ENCODE measurements at regions not wholly inside any gene's neighbourhood (a gene's known extent, or its start where the extent isn't known, plus 50 kb on each side); places are given as distances from the start of the nearest gene placed in this dataset.

GRCh38 chr6:84601366-84601765, 163.0 kb downstream of the TBX18 start (continued):
- TF ChIP-seq ZFP37 (tag by site-specific recombination; IDR thresholded peaks at IDR 0.05): no peak
- no peak for TF ChIP-seq ZBTB20 (tag by site-specific recombination; IDR thresholded peaks at IDR 0.05)
- TF ChIP-seq ZNF280D (tag by site-specific recombination; IDR thresholded peaks at IDR 0.05): no peak
- no peak for TF ChIP-seq ZNF341 (tag by site-specific recombination; IDR thresholded peaks at IDR 0.05; ENCODE audit: low read depth)
- no peak for TF ChIP-seq ZNF510 (tag by site-specific recombination; IDR thresholded peaks at IDR 0.05; ENCODE audit: insufficient replicate concordance)
- no peak for TF ChIP-seq ZNF629 (tag by site-specific recombination; IDR thresholded peaks at IDR 0.05)

- no peak overlapping the region for H3K27ac ChIP-seq (ENCODE audit: extremely low read depth, low read depth, low read length)
- no peaks in the 10 kb centered on the region for H3K9me3 ChIP-seq (ENCODE audit: control insufficient read depth, insufficient read depth, low read depth, low read length)
- H3K4me1 ChIP-seq (ENCODE audit: control insufficient read depth, insufficient read depth, low read length): no peaks in the 10 kb centered on the region
- no peak overlapping the region for H3K4me3 ChIP-seq (ENCODE audit: low read depth, low read length)
- CTCF ChIA-PET: interaction anchor here (0.7 kb wide), 2 partner anchors 21 to 218 kb away, joined by 3 read pairs; no protein-coding TSS in a partner anchor
- no peaks in the 10 kb centered on the region for H3K36me3 ChIP-seq (ENCODE audit: control insufficient read depth in 2 of 2, insufficient read depth in 1 of 2, low read length in 2 of 2)
- POLR2A ChIA-PET: no interaction called here
- TF ChIP-seq ZNF707 (tag by site-specific recombination; IDR thresholded peaks at IDR 0.05) (no peak), ZNF221 (tag by site-specific recombination; IDR thresholded peaks at IDR 0.05; ENCODE audit: borderline replicate concordance) (no peak), PBX3 (CRISPR knock-in tag; IDR thresholded peaks at IDR 0.05) (no peak), ZNF677 (tag by site-specific recombination; IDR thresholded peaks at IDR 0.05) (no peak), ZNF366 (tag by site-specific recombination; conservative IDR thresholded peaks at IDR 0.05) (no peak), ZNF785 (tag by site-specific recombination; IDR thresholded peaks at IDR 0.05) (no peak), ZNF510 (tag by site-specific recombination; IDR thresholded peaks at IDR 0.05; ENCODE audit: insufficient replicate concordance) (no peak), ELK4 (IDR thresholded peaks at IDR 0.05; ENCODE audit: borderline replicate concordance, low read depth, low read length) (no peak), OVOL3 (tag by site-specific recombination; IDR thresholded peaks at IDR 0.05) (no peak), ZNF544 (tag by site-specific recombination; IDR thresholded peaks at IDR 0.05) (no peak), ZNF354C (tag by site-specific recombination; IDR thresholded peaks at IDR 0.05; ENCODE audit: borderline replicate concordance, low read depth) (no peak)
Measured at GRCh38 chr6:84599991-84600390, 164.4 kb downstream of the TBX18 start.

- Histone ChIP-seq H3K4me1 (ENCODE audit: control insufficient read depth, insufficient read depth, low read length) (no peaks in the 10 kb centered on the region), H3K27ac (ENCODE audit: extremely low read depth, low read depth, low read length) (no peak overlapping the region), H3K9me3 (ENCODE audit: control insufficient read depth, insufficient read depth, low read depth, low read length) (no peaks in the 10 kb centered on the region), H3K36me3 (ENCODE audit: control insufficient read depth in 2 of 2, insufficient read depth in 1 of 2, low read length in 2 of 2) (no peaks in the 10 kb centered on the region), H3K4me3 (ENCODE audit: low read depth, low read length) (no peak overlapping the region)
- CTCF ChIA-PET: interaction anchor here (0.7 kb wide), 1 partner anchor 48 kb away, joined by 3 read pairs; no protein-coding TSS in a partner anchor
- POLR2A ChIA-PET: no interaction called here
- no peak for TF ChIP-seq YY1 (tag by site-specific recombination; IDR thresholded peaks at IDR 0.05)
- no peak for TF ChIP-seq ZNF140 (tag by site-specific recombination; IDR thresholded peaks at IDR 0.05)
- no peak for TF ChIP-seq SCRT1 (tag by site-specific recombination; IDR thresholded peaks at IDR 0.05; ENCODE audit: borderline replicate concordance)
- no peak for TF ChIP-seq ZNF341 (tag by site-specific recombination; IDR thresholded peaks at IDR 0.05; ENCODE audit: low read depth)
- TF ChIP-seq ZNF350 (tag by site-specific recombination; IDR thresholded peaks at IDR 0.05): no peak
- no peak for TF ChIP-seq ZNF114 (tag by site-specific recombination; IDR thresholded peaks at IDR 0.05)
- TF ChIP-seq KLF9 (tag by site-specific recombination; IDR thresholded peaks at IDR 0.05; ENCODE audit: low read depth): no peak
- TF ChIP-seq ZNF16 (tag by site-specific recombination; IDR thresholded peaks at IDR 0.05; ENCODE audit: low read depth): no peak
- no peak for TF ChIP-seq ZNF664 (tag by site-specific recombination; IDR thresholded peaks at IDR 0.05)
- TF ChIP-seq HOXC10 (CRISPR knock-in tag; IDR thresholded peaks at IDR 0.05): no peak
- TF ChIP-seq ZNF48 (tag by site-specific recombination; IDR thresholded peaks at IDR 0.05): no peak
- no peak for TF ChIP-seq ZBTB1 (tag by site-specific recombination; IDR thresholded peaks at IDR 0.05)
- TF ChIP-seq KLF8 (tag by site-specific recombination; IDR thresholded peaks at IDR 0.05): no peak
- no peak for TF ChIP-seq ZNF157 (tag by site-specific recombination; IDR thresholded peaks at IDR 0.05)
Measured at GRCh38 chr6:84597238-84597875, 167.0 kb downstream of the TBX18 start.

Measured in HEK293 (cell line).